Stimulated activated CD8-positive, alpha-beta memory T cell treated with anti-CD3 and anti-CD28 coated beads, Interleukin-7, amount 100 ng/mL, for 4 hours (primary cell): ENCODE measurements at regions not wholly inside any gene's neighbourhood (a gene's known extent, or its start where the extent isn't known, plus 50 kb on each side); places are given as distances from the start of the nearest gene placed in this dataset.
"Not testable (repeated sequence)": the region's sequence is repeated elsewhere in the genome, so short reads cannot be mapped to it uniquely, and the experiment has no call there.

ENCODE experiments used
- DNase-seq, 2 donors: peaks; one replicate each; pipeline ENCODE4 v3.0.0-alpha.2; 2020; ENCODE audit warnings: low read depth in 2 of 2

GRCh38 chr4:129675036-129675435 is 579.1 kb downstream of the C4orf33 start:
- no peak for DNase-seq

GRCh38 chr4:129676934-129677333 is 581.0 kb downstream of the C4orf33 start:
- DNase-seq, result no peak

- no peak for DNase-seq
These were observed 586.6 kb downstream of the C4orf33 start for GRCh38 chr4:129682586-129682985.

- DNase-seq, result no peak
These were observed 612.0 kb downstream of the C4orf33 start for GRCh38 chr4:129707949-129708348.

- DNase-seq, result no peak
These were observed 612.8 kb downstream of the C4orf33 start for GRCh38 chr4:129708784-129709183.

GRCh38 chr4:129738175-129738574 is 642.2 kb downstream of the C4orf33 start:
- DNase-seq, result no peak

GRCh38 chr4:129747756-129748155 is 651.8 kb downstream of the C4orf33 start:
- no peak for DNase-seq

GRCh38 chr4:129748991-129749390 is 653.0 kb downstream of the C4orf33 start:
- DNase-seq, result no peak

- DNase-seq, result no peak
These were observed 655.7 kb downstream of the C4orf33 start for GRCh38 chr4:129751646-129752045.

- no peak for DNase-seq
These were observed 687.6 kb downstream of the C4orf33 start for GRCh38 chr4:129783596-129783995.

- no peak for DNase-seq
These were observed 692.5 kb downstream of the C4orf33 start for GRCh38 chr4:129788486-129788885.

- no peak for DNase-seq
These were observed 708.6 kb downstream of the C4orf33 start for GRCh38 chr4:129804461-129804981.

- DNase-seq, result no peak
These were observed 711.0 kb downstream of the C4orf33 start for GRCh38 chr4:129806986-129807385.

- DNase-seq, result no peak
These were observed 712.3 kb downstream of the C4orf33 start for GRCh38 chr4:129808242-129808641.

GRCh38 chr4:129821073-129821472 is 725.1 kb downstream of the C4orf33 start:
- DNase-seq, result no peak

GRCh38 chr4:129821963-129822362 is 726.0 kb downstream of the C4orf33 start:
- no peak for DNase-seq

- no peak for DNase-seq
These were observed 726.7 kb downstream of the C4orf33 start for GRCh38 chr4:129822701-129823100.

- no peak for DNase-seq
These were observed 727.2 kb downstream of the C4orf33 start for GRCh38 chr4:129823105-129823504.

GRCh38 chr4:129829373-129829772 is 733.4 kb downstream of the C4orf33 start:
- no peak for DNase-seq

GRCh38 chr4:129839687-129840086 is 743.7 kb downstream of the C4orf33 start:
- DNase-seq, result no peak

GRCh38 chr4:129842096-129842495 is 746.1 kb downstream of the C4orf33 start:
- DNase-seq, result no peak

- DNase-seq, result no peak
These were observed 756.5 kb downstream of the C4orf33 start for GRCh38 chr4:129852434-129852833.

GRCh38 chr4:129853685-129854467 is 757.9 kb downstream of the C4orf33 start:
- not testable (repeated sequence) for DNase-seq

GRCh38 chr4:129862461-129862860 is 766.5 kb downstream of the C4orf33 start:
- no peak for DNase-seq
